Right lobe of liver (tissue), 4 donors: ENCODE measurements at regions not wholly inside any gene's neighbourhood (a gene's known extent, or its start where the extent isn't known, plus 50 kb on each side); places are given as distances from the start of the nearest gene placed in this dataset.

Experiments used
- CTCF ChIP-seq, 4 donors: fragments of 200-600 bp in 3 of 4; fragments of 450-650 bp in 1 of 4; IDR thresholded peaks; one replicate each; pipeline versions ENCODE4 v1.5.1 to v1.8.0; 2016 to 2022; ENCODE audit warnings: antibody characterized with exemption in 4 of 4, mild to moderate bottlenecking in 2 of 4
- POLR2A ChIP-seq: fragments of 450-650 bp; IDR thresholded peaks from one replicate; pipeline ENCODE4 v1.6.1; 2017; ENCODE audit warnings: antibody characterized with exemption, mild to moderate bottlenecking
- donor health status: DM: no; HTN: no; CAD: no.
- donor health status: DM: no; HTN: no; CAD: no.
- donor health status: DM: no; HTN: yes; CAD: no.

- TF ChIP-seq CTCF (IDR thresholded peaks at IDR 0.05) (no peak), POLR2A (no peak)
Observed at GRCh38 chr22:27125539-27125938, 468.2 kb downstream of the MIAT start.
